Kidney (tissue), 13 donors: ENCODE measurements at regions not wholly inside any gene's neighbourhood (a gene's known extent, or its start where the extent isn't known, plus 50 kb on each side); places are given as distances from the start of the nearest gene placed in this dataset.

Experiments used
- DNase-seq, 5 donors: peaks; one replicate each; pipeline ENCODE4 v3.0.0-alpha.2; 2013 to 2020
- FAIRE-seq: peaks from 2 replicates; lab custom pipeline; 2012; peaks lifted over from hg19 to GRCh38; lab: Jason Lieb, UNC
- H3K27ac ChIP-seq, 2 donors: one replicate each; pipeline ENCODE4 v1.7.0; 2013; ENCODE audit warnings: low read depth in 2 of 2, low read length in 2 of 2, inconsistent platforms in 1 of 2
- H3K27me3 ChIP-seq: one replicate; pipeline ENCODE4 v1.7.1; 2013; ENCODE audit warnings: low read length, inconsistent platforms; ENCODE audit not compliant: control insufficient read depth, insufficient read depth
- H3K36me3 ChIP-seq, 3 donors: one replicate each; pipeline versions ENCODE4 v1.7.0 to v1.7.1; 2013; ENCODE audit warnings: low read length in 3 of 3, control low read depth in 1 of 3, inconsistent platforms in 1 of 3; ENCODE audit not compliant: insufficient read depth in 3 of 3, control insufficient read depth in 2 of 3
- H3K4me1 ChIP-seq, 3 donors: one replicate each; pipeline versions ENCODE4 v1.7.0 to v1.7.1; 2013; ENCODE audit warnings: low read length in 3 of 3, inconsistent platforms in 1 of 3, low read depth in 1 of 3; ENCODE audit not compliant: control insufficient read depth in 2 of 3, insufficient read depth in 2 of 3
- H3K4me3 ChIP-seq, 3 donors: one replicate each; pipeline versions ENCODE4 v1.7.0 to v1.8.1; 2013; ENCODE audit warnings: low read length in 3 of 3, control low read depth in 1 of 3, inconsistent platforms in 1 of 3
- H3K9ac ChIP-seq, 3 donors: one replicate each; pipeline versions ENCODE4 v1.7.0 to v1.7.1; 2013; ENCODE audit warnings: low read length in 3 of 3, control low read depth in 1 of 3, inconsistent platforms in 1 of 3
- H3K9me3 ChIP-seq, 3 donors: one replicate each; pipeline versions ENCODE4 v1.7.0 to v1.7.1; 2013; ENCODE audit warnings: low read length in 3 of 3, control low read depth in 1 of 3, inconsistent platforms in 1 of 3; ENCODE audit not compliant: control insufficient read depth in 2 of 3, insufficient read depth in 1 of 3
- intact Hi-C: fragments of 100-400 bp; cut with DNase I; formaldehyde crosslinking; loops from one replicate; pipeline ENCODE4 v1.11.1; 2022
- TF ChIP-seq, protein P1 (sequence below): IDR thresholded peaks from 3 replicates; pipeline ENCODE4 v1.5.1; 2012; ENCODE audit warnings: mild to moderate bottlenecking, moderate library complexity, borderline replicate concordance; ENCODE audit not compliant: insufficient read depth; ENCODE audit errors: extremely low read depth
- donor health status: control.
- donor health status: control.
- donor health status: control.
- donor health status: control.
- donor health status: control.
- donor health status: DM: yes; HTN: yes; CAD: no.
- donor health status: Normal renal cell carcinoma (clear cell type).

DNA sequence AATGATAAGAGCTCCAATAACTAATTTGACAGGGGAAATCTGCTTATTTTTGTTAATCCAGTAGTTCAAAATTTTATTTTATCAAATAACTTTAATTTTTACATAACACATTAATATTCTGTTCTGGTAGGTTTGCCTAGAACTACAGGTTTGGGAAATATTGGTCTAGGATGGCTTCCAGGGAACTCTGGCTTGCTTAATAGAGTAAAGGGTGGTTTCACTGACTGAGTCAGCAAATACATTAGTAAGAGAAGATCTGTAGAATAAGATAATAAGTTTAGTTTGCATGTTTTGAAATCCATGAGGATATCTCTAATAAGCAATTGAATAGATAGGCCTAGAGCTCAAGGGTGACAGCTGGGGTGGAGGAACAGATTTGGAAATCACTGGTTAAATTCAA, 500.7 kb downstream of the ZNF674 start:
- Histone ChIP-seq H3K36me3 (no peaks in the 10 kb centered on the region), H3K27ac (no peak overlapping the region), H3K9ac (no peak overlapping the region), H3K4me1 (no peaks in the 10 kb centered on the region), H3K27me3 (no peaks in the 10 kb centered on the region), H3K4me3 (no peak overlapping the region), H3K9me3 (peaks cover 0 to 7% (median 0%) of the 10 kb centered on the region in 3 donors)
- intact Hi-C loops: no loop called here
- TF ChIP-seq, protein P1, sequence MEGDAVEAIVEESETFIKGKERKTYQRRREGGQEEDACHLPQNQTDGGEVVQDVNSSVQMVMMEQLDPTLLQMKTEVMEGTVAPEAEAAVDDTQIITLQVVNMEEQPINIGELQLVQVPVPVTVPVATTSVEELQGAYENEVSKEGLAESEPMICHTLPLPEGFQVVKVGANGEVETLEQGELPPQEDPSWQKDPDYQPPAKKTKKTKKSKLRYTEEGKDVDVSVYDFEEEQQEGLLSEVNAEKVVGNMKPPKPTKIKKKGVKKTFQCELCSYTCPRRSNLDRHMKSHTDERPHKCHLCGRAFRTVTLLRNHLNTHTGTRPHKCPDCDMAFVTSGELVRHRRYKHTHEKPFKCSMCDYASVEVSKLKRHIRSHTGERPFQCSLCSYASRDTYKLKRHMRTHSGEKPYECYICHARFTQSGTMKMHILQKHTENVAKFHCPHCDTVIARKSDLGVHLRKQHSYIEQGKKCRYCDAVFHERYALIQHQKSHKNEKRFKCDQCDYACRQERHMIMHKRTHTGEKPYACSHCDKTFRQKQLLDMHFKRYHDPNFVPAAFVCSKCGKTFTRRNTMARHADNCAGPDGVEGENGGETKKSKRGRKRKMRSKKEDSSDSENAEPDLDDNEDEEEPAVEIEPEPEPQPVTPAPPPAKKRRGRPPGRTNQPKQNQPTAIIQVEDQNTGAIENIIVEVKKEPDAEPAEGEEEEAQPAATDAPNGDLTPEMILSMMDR: no peak
- DNase-seq (no peak), FAIRE-seq (no peak)

DNA sequence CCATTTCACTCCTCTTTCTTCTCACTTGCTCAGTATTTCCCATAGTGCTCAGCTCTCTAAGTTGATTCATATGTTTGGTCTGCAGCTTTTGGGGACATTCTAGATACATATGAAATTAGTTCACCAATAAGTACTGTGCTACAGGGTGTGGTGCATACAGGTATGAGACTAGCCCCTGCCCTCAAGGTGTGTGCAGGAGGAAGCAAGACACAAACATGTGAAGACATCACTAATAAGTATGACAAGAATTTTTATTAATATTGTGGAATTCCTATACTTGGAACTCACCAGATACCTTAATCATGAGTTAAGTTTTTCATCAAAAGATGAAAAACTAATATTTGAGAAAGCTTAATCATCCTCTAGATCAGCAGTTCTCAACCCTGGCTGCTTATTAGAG, 505.2 kb downstream of the ZNF674 start:
- Histone ChIP-seq H3K4me3 (no peak overlapping the region), H3K27me3 (no peaks in the 10 kb centered on the region), H3K36me3 (no peaks in the 10 kb centered on the region), H3K9me3 (peaks cover 0 to 7% (median 0%) of the 10 kb centered on the region in 3 donors), H3K27ac (no peak overlapping the region), H3K4me1 (no peaks in the 10 kb centered on the region), H3K9ac (no peak overlapping the region)
- intact Hi-C loops: no loop called here
- TF ChIP-seq, protein P1: no peak
- FAIRE-seq (no peak), DNase-seq (no peak)

DNA sequence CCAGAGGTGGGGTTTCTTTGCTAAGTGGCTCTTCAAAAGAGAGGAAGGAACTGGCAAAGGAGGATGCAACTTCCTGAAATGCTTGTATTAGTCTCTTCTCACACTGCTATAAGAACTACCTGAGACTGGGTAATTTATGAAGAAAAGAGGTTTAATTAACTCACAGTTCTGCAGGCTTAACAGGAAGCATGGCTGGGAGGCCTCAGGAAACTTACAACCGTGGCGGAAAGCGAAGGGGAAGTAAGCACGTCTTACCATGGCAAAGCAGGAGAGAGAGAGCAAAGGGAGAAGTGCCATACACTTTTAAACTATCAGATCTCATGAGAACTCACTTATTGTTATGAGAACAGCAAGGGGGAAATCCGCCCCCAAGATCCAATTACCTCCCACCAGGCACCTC, 505.7 kb downstream of the ZNF674 start:
- Histone ChIP-seq H3K4me3 (no peak overlapping the region), H3K36me3 (no peaks in the 10 kb centered on the region), H3K9ac (no peak overlapping the region), H3K27ac (no peak overlapping the region), H3K9me3 (peaks cover 0 to 7% (median 0%) of the 10 kb centered on the region in 3 donors), H3K4me1 (no peaks in the 10 kb centered on the region), H3K27me3 (no peaks in the 10 kb centered on the region)
- intact Hi-C loops: no loop called here
- DNase-seq (no peak), FAIRE-seq (no peak)
- TF ChIP-seq, protein P1: no peak

DNA sequence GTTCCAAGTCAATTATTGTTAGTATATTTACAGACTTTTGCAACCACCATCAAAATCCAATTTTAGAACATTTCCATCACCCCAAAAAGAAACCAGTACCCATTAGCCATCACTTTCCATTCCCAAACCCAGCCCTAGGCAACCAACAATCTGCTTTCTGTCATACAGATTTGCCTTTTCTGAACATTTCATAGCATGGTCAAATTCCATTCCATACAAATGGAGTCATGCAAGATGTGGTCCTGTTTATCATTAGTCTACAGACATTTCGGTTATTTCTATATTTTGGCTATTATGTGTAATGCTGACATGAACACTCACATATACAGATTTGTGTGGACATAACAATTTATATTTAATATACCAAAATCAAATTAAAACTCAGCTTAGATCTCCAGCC, 508.7 kb downstream of the ZNF674 start:
- DNase-seq (no peak), FAIRE-seq (no peak)
- Histone ChIP-seq H3K4me3 (no peak overlapping the region), H3K4me1 (no peaks in the 10 kb centered on the region), H3K36me3 (no peaks in the 10 kb centered on the region), H3K9ac (no peak overlapping the region), H3K27ac (no peak overlapping the region), H3K9me3 (peaks cover 0 to 3% (median 0%) of the 10 kb centered on the region in 3 donors), H3K27me3 (no peaks in the 10 kb centered on the region)
- TF ChIP-seq, protein P1: no peak
- intact Hi-C loops: no loop called here
